Osteoblast (primary cell): ENCODE measurements at regions not wholly inside any gene's neighbourhood (a gene's known extent, or its start where the extent isn't known, plus 50 kb on each side); places are given as distances from the start of the nearest gene placed in this dataset.
A peak's percentile ranks its signal among the peaks of the same experiment; 100 is the strongest.

Experiments
- DNase-seq: peaks from one replicate; pipeline ENCODE4 v3.0.0; 2011; ENCODE audit warnings: low spot score, mixed read lengths; ENCODE audit not compliant: insufficient read length; ENCODE audit errors: missing footprints
- H2AFZ ChIP-seq: 2 replicates; pipeline ENCODE4 v1.6.0; 2011; ENCODE audit warnings: mild to moderate bottlenecking, low read length
- H3K27ac ChIP-seq: 2 replicates; pipeline ENCODE4 v1.5.1; 2011; ENCODE audit warnings: mild to moderate bottlenecking, low read depth, low read length, moderate library complexity
- H3K27me3 ChIP-seq: 2 replicates; pipeline ENCODE4 v1.6.0; 2012; ENCODE audit warnings: mild to moderate bottlenecking, control low read depth, inconsistent platforms, low read length, moderate library complexity; ENCODE audit not compliant: insufficient read depth
- H3K36me3 ChIP-seq: 2 replicates; pipeline ENCODE4 v1.5.1; 2011; ENCODE audit warnings: mild to moderate bottlenecking, low read length, control low read depth, moderate library complexity; ENCODE audit not compliant: insufficient read depth
- H3K4me1 ChIP-seq: 2 replicates; pipeline ENCODE4 v1.5.1; 2011; ENCODE audit warnings: mild to moderate bottlenecking, low read length, control low read depth, moderate library complexity; ENCODE audit not compliant: insufficient read depth
- H3K4me2 ChIP-seq: 2 replicates; pipeline ENCODE4 v1.6.0; 2011; ENCODE audit warnings: mild to moderate bottlenecking, low read length; ENCODE audit not compliant: insufficient read depth
- H3K4me3 ChIP-seq: fragments of 200-600 bp; sonication (generic); 3 replicates; pipeline ENCODE4 v1.5.1; 2012; ENCODE audit warnings: mild to moderate bottlenecking, low read length, inconsistent platforms; ENCODE audit not compliant: insufficient read depth
- H3K79me2 ChIP-seq: 2 replicates; pipeline ENCODE4 v1.6.0; 2012; ENCODE audit warnings: mild to moderate bottlenecking, low read length, control low read depth, inconsistent platforms; ENCODE audit not compliant: insufficient read depth
- H3K9me3 ChIP-seq: 2 replicates; pipeline ENCODE4 v1.5.1; 2011; ENCODE audit warnings: low read depth, low read length, control low read depth
- H4K20me1 ChIP-seq: 2 replicates; pipeline ENCODE4 v1.6.0; 2012; ENCODE audit warnings: mild to moderate bottlenecking, low read length, control low read depth; ENCODE audit not compliant: insufficient read depth
- CTCF ChIP-seq: IDR thresholded peaks from 2 replicates; pipeline ENCODE4 v1.5.1; 2011; ENCODE audit warnings: mild to moderate bottlenecking, low read depth, low read length, moderate library complexity; ENCODE audit errors: extremely low read depth

GRCh38 chr18:22494771-22495170, 77.1 kb upstream of the CTAGE1 start:
- DNase-seq = no peak
- Histone ChIP-seq H3K27ac (peak overlapping the region; percentile 83), H3K4me3 (no peak overlapping the region), H3K36me3 (no peaks in the 10 kb centered on the region), H3K79me2 (no peaks in the 10 kb centered on the region), H3K4me2 (peak overlapping the region; percentile 5), H3K9me3 (no peaks in the 10 kb centered on the region), H4K20me1 (no peaks in the 10 kb centered on the region), H2AFZ (no peak overlapping the region), H3K4me1 (peaks cover 23% of the 10 kb centered on the region), H3K27me3 (no peaks in the 10 kb centered on the region)
- TF ChIP-seq CTCF = no peak

DNA sequence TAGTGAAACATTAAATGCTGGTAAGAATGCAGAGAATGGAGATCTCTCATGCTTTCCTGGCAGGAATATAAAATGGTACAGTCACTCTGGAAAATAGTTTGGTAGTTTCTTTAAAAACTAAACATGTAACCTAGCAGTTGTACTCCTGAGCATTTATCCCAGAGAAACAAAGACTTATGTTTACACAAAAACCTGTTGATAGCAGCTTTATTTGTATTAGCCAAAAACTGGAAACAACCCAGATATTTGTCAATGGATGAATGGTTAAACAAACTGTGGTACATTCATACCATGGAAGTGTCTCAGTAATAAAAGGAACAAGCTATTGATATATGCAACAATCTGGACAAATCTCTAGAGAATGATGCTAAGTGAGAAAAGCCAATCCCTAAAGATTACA, 81.7 kb upstream of the CTAGE1 start:
- Histone ChIP-seq H3K9me3 (no peaks in the 10 kb centered on the region), H3K4me3 (no peak overlapping the region), H3K36me3 (no peaks in the 10 kb centered on the region), H3K4me1 (peaks cover 13% of the 10 kb centered on the region), H4K20me1 (no peaks in the 10 kb centered on the region), H3K27ac (no peak overlapping the region), H3K27me3 (no peaks in the 10 kb centered on the region), H3K79me2 (no peaks in the 10 kb centered on the region), H2AFZ (no peak overlapping the region), H3K4me2 (no peak overlapping the region)
- DNase-seq = no peak
- TF ChIP-seq CTCF = no peak

DNA sequence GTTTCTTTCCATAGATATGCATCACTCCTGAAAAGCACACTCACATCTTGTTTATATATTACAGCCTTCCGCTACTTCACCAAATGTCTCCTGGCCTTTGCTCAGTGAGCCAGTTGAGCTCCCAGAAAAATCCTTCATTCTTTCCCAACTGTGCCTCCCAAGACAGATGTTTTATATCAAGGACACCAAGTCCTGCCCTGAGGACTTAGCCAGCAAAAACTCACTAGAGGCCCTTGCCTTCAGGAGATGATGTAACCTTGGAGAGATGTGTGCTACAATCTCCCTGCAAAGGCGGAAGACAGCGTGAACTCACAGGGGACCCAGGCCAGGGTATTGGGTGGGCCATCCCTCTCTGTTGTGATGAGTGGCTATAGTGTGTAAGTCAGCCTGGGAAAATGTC, 86.1 kb upstream of the CTAGE1 start:
- Histone ChIP-seq H3K9me3 (no peaks in the 10 kb centered on the region), H4K20me1 (no peaks in the 10 kb centered on the region), H3K36me3 (no peaks in the 10 kb centered on the region), H3K79me2 (no peaks in the 10 kb centered on the region), H2AFZ (no peak overlapping the region), H3K4me1 (peaks cover 14% of the 10 kb centered on the region), H3K4me3 (no peak overlapping the region), H3K4me2 (no peak overlapping the region), H3K27ac (no peak overlapping the region), H3K27me3 (no peaks in the 10 kb centered on the region)
- no peak for DNase-seq
- no peak for TF ChIP-seq CTCF

DNA sequence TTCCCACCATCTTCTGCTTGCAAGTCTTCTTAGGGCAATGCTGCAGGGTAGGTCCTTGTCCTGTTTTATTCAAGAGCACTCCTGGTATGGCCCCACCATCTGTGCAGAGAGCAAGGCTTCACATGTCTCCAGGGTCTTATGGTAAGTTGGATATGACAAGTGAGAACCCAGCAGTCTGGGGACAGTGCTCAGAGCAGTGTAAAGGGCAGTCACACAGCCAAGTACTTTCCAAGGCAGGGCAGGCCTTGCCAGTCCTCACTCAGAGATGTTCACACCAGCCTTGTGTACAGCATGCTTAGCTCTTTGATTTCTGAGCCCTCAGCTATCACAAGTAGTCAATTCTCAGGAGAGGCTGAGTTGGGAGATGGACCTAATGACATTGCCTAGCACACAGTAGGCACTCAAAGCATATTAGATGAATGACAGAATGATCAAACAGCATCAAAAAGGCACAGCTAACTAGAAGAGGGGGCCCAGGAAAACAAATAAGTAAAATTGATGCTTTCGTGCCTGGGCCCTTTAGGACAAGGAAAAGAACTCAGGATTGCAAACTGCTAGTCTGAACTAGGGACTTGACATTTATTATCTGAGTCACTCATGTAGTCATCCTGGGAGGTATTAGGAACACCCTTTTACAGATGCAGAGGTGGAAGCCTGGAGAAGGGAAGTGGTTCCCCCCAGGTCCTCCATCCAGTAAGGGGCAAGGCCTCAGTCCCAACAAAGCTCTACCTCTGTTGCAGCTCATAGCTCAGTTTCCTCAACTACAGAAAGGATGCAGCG, 86.7 kb upstream of the CTAGE1 start:
- Histone ChIP-seq H4K20me1 (no peaks in the 10 kb centered on the region), H3K4me1 (peaks cover 14% of the 10 kb centered on the region), H3K4me2 (no peak overlapping the region), H3K36me3 (no peaks in the 10 kb centered on the region), H3K9me3 (no peaks in the 10 kb centered on the region), H3K27me3 (no peaks in the 10 kb centered on the region), H3K79me2 (no peaks in the 10 kb centered on the region), H3K4me3 (no peak overlapping the region), H2AFZ (peak overlapping the region; percentile 52), H3K27ac (peak overlapping the region; percentile 35)
- TF ChIP-seq CTCF = no peak
- no peak for DNase-seq
